Natural killer cell (primary cell): ENCODE measurements at regions not wholly inside any gene's neighbourhood (a gene's known extent, or its start where the extent isn't known, plus 50 kb on each side); places are given as distances from the start of the nearest gene placed in this dataset.

ENCODE experiments used
- ATAC-seq, 3 donors: fragments of 150-1000 bp in 2 of 3; fragments of 200-7000 bp in 1 of 3; cut with Tn5 transposase; 1 replicate in 1 of 3; 2 replicates in 2 of 3; pipeline ENCODE4 v1.10.0; 2021; ENCODE audit warnings: mild to moderate bottlenecking in 2 of 3, moderate library complexity in 2 of 3
- DNase-seq, 2 donors: peaks; one replicate each; pipeline versions ENCODE4 v3.0.0 to v3.0.0-alpha.2; 2013 to 2021; ENCODE audit warnings: mixed read lengths in 1 of 2
- H3K27ac ChIP-seq: one replicate; pipeline ENCODE4 v1.5.1; 2013; ENCODE audit warnings: mild to moderate bottlenecking, low read length
- H3K27me3 ChIP-seq: one replicate; pipeline ENCODE4 v1.6.1; 2013; ENCODE audit warnings: low read length; ENCODE audit not compliant: control insufficient read depth, insufficient read depth
- H3K36me3 ChIP-seq: one replicate; pipeline ENCODE4 v1.6.1; 2013; ENCODE audit warnings: low read length; ENCODE audit not compliant: control insufficient read depth, insufficient read depth
- H3K4me1 ChIP-seq: one replicate; pipeline ENCODE4 v1.6.1; 2013; ENCODE audit warnings: low read length; ENCODE audit not compliant: control insufficient read depth, insufficient read depth
- H3K4me3 ChIP-seq: one replicate; pipeline ENCODE4 v1.5.1; 2013; ENCODE audit warnings: low read length
- H3K9me3 ChIP-seq: one replicate; pipeline ENCODE4 v1.6.1; 2013; ENCODE audit warnings: low read length; ENCODE audit not compliant: control insufficient read depth, insufficient read depth
- H3K27ac Mint-ChIP-seq, 2 donors: one replicate each; pipeline ENCODE4 v1.8.0; 2022; ENCODE audit warnings: mild to moderate bottlenecking in 2 of 2, mixed read lengths in 2 of 2, moderate library complexity in 1 of 2
- H3K27me3 Mint-ChIP-seq, 2 donors: one replicate each; pipeline ENCODE4 v1.8.0; 2022; ENCODE audit warnings: low read depth in 2 of 2, mixed read lengths in 2 of 2
- H3K36me3 Mint-ChIP-seq: one replicate; pipeline ENCODE4 v1.8.0; 2022; ENCODE audit warnings: mixed read lengths
- H3K4me1 Mint-ChIP-seq, 2 donors: one replicate each; pipeline ENCODE4 v1.8.0; 2022; ENCODE audit warnings: mixed read lengths in 2 of 2
- H3K4me3 Mint-ChIP-seq: one replicate; pipeline ENCODE4 v1.8.0; 2022; ENCODE audit warnings: mild to moderate bottlenecking, moderate library complexity, mixed read lengths
- H3K9me3 Mint-ChIP-seq, 2 donors: one replicate each; pipeline ENCODE4 v1.8.0; 2022; ENCODE audit warnings: mixed read lengths in 2 of 2
- CTCF ChIP-seq: fragments of 200-600 bp; IDR thresholded peaks from one replicate; pipeline ENCODE4 v1.8.0; 2022; ENCODE audit warnings: antibody characterized with exemption
- WGBS: methylation state at CpG from one replicate; pipeline ENCODE4 v1.1.7; 2013; ENCODE audit warnings: missing lambda C conversion rate; ENCODE audit not compliant: insufficient coverage; 5-methylcytosine and 5-hydroxymethylcytosine counted together
- intact Hi-C: fragments of 100-400 bp; cut with micrococcal nuclease; formaldehyde crosslinking; loops from one replicate; pipeline ENCODE4 v1.14.2; 2022

DNA sequence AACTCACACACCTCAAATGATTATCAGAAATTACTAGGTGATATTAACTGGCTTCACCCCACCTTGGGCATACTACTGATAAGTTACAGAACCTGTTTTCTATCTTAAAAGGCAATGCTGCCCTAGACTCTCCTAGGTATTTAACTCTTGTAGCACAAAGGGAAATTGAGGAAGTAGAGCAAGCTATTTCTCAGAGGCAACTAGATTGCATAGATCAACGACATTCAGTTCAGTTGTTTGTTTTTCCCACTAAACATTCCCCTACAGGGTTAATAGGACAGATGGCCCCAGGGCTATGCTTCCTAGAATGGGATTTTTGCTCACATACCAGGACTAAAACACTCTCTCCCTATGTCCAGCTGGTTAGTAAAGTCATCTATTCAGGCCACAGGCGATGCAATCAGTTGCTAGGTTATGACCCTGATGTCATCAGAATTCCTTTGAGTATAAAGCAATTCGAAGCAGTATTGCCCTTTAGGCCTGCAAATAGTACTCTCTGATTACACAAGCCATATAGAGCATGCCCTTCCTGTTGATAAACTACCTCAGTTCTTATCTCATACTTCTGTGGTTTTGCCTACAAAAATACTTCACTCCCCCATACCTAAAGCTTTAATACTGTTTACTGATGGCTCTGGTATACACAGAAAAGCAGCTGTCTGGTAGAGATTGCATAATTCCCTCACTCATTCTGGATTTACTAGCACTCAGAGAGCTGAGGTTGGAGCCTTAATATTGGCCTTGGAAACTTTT lies 67.4 kb upstream of the ASCC3 start:
- no peaks in the 10 kb centered on the region for H3K27me3 Mint-ChIP-seq
- H3K27ac ChIP-seq, result no peak overlapping the region
- no peaks in the 10 kb centered on the region for H3K36me3 ChIP-seq
- no peak for TF ChIP-seq CTCF
- no peaks in the 10 kb centered on the region for H3K4me1 Mint-ChIP-seq
- peaks cover 5 to 8% of the 10 kb centered on the region in 2 donors for H3K9me3 Mint-ChIP-seq
- no peak overlapping the region for H3K4me3 ChIP-seq
- ATAC-seq, result no peak
- no peak overlapping the region for H3K4me3 Mint-ChIP-seq
- DNase-seq, result no peak
- 55% methylated on average over 3 of the region's 3 CpGs for WGBS
- no peaks in the 10 kb centered on the region for H3K36me3 Mint-ChIP-seq
- no peaks in the 10 kb centered on the region for H3K4me1 ChIP-seq
- H3K27me3 ChIP-seq, result no peaks in the 10 kb centered on the region
- peaks cover 13% of the 10 kb centered on the region for H3K9me3 ChIP-seq
- intact Hi-C loops, result no loop called here
- H3K27ac Mint-ChIP-seq, result no peak overlapping the region

DNA sequence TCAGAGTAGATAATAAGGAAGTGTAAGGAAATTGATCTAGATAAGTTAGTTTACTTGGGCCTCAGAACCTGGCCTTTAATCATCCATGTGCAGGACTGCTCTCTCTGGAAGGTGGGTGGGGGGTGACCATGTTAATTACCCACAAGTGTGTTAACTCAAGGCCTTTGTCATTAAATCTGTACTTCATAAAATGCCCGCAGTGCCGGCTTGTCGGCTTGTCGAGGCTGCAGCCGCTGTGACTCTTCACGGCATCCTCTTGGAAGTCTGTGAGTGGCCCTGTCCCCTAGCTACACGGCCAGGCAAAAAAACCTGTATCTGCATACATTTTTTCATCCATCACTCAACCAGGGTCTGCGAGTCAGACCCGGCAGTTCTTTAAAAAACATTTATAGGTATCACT lies 70.9 kb upstream of the ASCC3 start:
- Mint-ChIP-seq H3K36me3 (no peaks in the 10 kb centered on the region), H3K9me3 (peaks cover 5 to 11% of the 10 kb centered on the region in 2 donors), H3K27me3 (no peaks in the 10 kb centered on the region), H3K4me1 (no peaks in the 10 kb centered on the region), H3K27ac (no peak overlapping the region), H3K4me3 (no peak overlapping the region)
- Histone ChIP-seq H3K4me3 (no peak overlapping the region), H3K27me3 (no peaks in the 10 kb centered on the region), H3K36me3 (no peaks in the 10 kb centered on the region), H3K4me1 (no peaks in the 10 kb centered on the region), H3K27ac (no peak overlapping the region), H3K9me3 (no peaks in the 10 kb centered on the region)
- intact Hi-C loops, result no loop called here
- WGBS, result 79% methylated on average over 9 of the region's 9 CpGs
- no peak for TF ChIP-seq CTCF
- DNase-seq, result no peak
- ATAC-seq, result no peak

DNA sequence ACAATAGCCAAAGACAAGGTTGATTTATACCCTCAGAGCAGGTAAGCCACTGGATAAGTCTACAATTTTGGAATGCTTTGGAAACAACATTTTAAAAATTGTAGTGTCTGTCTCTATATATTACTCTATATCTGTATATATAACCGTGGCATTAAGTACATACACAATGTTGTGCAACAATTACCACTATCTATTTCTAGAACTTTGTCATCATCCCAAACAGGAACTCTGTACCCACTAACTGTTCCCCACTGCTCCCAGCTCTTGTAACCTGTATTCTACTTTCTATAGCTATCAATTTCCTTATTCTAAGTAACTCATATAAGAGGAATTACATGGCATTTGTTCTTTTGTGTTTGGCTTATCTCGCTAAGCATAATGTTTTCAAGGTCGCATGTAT lies 78.2 kb upstream of the ASCC3 start:
- H3K9me3 Mint-ChIP-seq, result peaks cover 2 to 13% of the 10 kb centered on the region in 2 donors
- intact Hi-C loops, result no loop called here

More for the DNA sequence above, 78.2 kb upstream of the ASCC3 start:
- Mint-ChIP-seq H3K4me3 (no peak overlapping the region), H3K27me3 (no peaks in the 10 kb centered on the region), H3K4me1 (no peaks in the 10 kb centered on the region), H3K36me3 (no peaks in the 10 kb centered on the region), H3K27ac (no peak overlapping the region)
- Histone ChIP-seq H3K4me1 (no peaks in the 10 kb centered on the region), H3K9me3 (no peaks in the 10 kb centered on the region), H3K36me3 (no peaks in the 10 kb centered on the region), H3K27me3 (peaks cover 3% of the 10 kb centered on the region), H3K4me3 (no peak overlapping the region), H3K27ac (no peak overlapping the region)
- ATAC-seq, result no peak
- WGBS, result no CpG with 5 or more reads among the region's 3 CpGs
- TF ChIP-seq CTCF, result no peak
- DNase-seq, result no peak
